ENCODE measurements at regions not wholly inside any gene's neighbourhood (a gene's known extent, or its start where the extent isn't known, plus 50 kb on each side); places are given as distances from the start of the nearest gene placed in this dataset.

GRCh38 chr22:34161431-34162123 is 241.3 kb upstream of the LARGE1 start:
- no peak for TF ChIP-seq POLR2A (IDR thresholded peaks at IDR 0.05)
- no peak for TF ChIP-seq CTCF (IDR thresholded peaks at IDR 0.05)
- no peak for TF ChIP-seq EP300 (IDR thresholded peaks at IDR 0.05)
- TF ChIP-seq POLR2AphosphoS5 (IDR thresholded peaks at IDR 0.05): no peak
